SIG-M5 treated with dmso at 0.1 percent for 504 hours (cell line): ENCODE measurements at regions not wholly inside any gene's neighbourhood (a gene's known extent, or its start where the extent isn't known, plus 50 kb on each side); places are given as distances from the start of the nearest gene placed in this dataset.
"Not testable (repeated sequence)": the region's sequence is repeated elsewhere in the genome, so short reads cannot be mapped to it uniquely, and the experiment has no call there.

Experiments used
- DNase-seq: peaks from one replicate; lab custom pipeline; 2025; ENCODE audit not compliant: unreplicated experiment; lab: John Stamatoyannopoulos, UW

DNA sequence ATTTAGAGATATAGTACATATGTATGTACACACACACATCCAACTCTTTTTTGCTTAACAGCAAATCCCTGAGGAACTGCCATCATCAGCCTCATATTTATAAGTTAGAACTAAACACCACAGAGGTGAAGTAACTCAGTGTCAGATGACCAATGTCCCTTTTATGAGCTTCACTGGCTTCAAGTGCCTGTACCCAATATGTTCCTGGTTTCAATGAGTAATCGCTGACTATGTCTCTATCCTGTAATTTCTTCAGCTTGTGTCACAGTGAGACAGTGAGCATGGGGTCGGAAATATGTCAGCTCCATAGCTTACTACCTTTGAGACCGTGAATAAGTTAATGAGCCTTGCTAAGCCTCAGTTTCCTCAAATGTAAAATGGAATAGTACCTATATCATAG lies 136.2 kb upstream of the RASGEF1B start:
- no peak for DNase-seq

GRCh38 chr4:81606801-81607501 lies 135.2 kb upstream of the RASGEF1B start:
- DNase-seq, result no peak

- no peak for DNase-seq
Observed at GRCh38 chr4:81606166-81606565, 134.5 kb upstream of the RASGEF1B start.

DNA sequence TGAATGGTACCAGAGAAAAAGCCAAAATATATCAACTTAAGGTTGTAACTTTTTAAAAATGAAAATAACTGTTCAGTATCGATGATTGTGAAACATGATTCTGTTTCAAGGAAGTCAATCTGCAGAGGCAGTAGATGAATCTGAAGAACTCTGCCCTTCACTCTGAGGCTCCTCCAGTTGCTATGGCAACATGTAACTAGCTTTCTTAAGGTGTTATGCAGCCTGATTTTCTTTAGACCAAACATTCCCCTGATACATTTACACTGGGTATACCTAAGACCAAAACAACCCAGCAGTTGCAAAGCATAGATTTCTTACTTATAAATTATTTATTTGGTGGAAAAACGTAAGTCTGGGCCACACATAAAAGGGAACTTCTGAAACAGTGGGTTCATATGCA lies 133.6 kb upstream of the RASGEF1B start:
- DNase-seq, result no peak

DNA sequence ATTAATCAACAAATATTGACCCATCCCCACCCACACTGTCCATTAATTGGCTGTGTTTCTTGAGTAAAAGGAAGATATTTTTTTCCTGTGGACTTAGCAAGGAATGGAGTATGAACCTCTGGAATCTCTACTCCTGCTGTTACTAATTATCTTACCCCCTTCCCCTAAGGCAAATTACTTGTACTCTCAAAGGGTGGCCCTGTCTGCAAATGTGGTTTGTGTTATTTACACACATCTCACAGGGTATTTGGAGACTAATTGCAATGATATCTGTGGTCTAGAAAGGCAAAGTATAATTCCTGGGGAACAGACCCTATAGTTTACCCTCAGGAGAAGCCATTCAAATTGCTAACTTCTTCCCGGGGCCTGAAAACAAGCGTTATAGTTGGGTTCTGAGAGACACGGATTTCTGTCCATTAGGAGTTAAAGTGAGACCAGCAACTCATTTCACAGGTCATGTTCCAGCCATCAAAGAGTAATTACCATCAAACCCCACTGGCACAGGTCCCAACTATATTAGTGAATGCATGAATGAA lies 133.0 kb upstream of the RASGEF1B start:
- DNase-seq, result no peak

DNA sequence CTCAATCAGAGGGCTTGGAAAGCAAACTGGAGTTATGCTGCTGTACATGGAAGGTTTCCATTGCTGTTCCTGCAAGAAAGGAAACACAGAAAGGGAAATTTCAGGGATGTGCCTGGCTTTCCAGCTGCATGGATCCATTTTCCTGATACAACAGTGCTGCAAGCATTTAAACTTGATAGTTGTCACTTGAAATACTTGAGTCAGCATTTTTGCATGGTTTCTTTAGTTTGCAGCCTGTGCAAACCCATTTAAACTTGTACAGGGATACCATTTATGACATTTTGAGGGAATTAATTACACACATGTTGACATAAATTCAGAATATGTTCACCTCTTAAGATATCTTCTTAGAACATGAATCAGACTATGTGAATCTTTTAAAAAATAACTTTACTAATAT lies 131.1 kb upstream of the RASGEF1B start:
- DNase-seq, result no peak

DNA sequence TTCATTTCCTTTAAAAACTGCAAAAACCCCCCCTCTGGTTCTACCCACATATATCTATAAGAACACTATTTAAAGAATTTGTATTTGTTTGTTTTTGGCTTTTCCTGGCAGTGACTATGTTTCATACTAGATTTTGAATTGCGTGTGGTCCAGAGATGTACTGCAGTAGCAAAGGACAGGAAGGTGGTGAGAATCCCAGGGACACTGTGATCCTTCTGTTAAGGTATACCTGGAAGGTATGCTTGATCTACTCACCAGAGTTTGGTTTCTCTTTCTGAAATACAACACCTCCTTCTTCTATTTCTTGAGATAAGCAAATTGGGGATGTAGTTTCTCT lies 129.6 kb upstream of the RASGEF1B start:
- no peak for DNase-seq

- DNase-seq, result no peak
Observed at GRCh38 chr4:81600520-81601357, 129.0 kb upstream of the RASGEF1B start.

GRCh38 chr4:81599742-81600380 lies 128.2 kb upstream of the RASGEF1B start:
- no peak for DNase-seq

- DNase-seq, result no peak
Observed at GRCh38 chr4:81595798-81596610, 124.3 kb upstream of the RASGEF1B start.

GRCh38 chr4:81595287-81595686 lies 123.6 kb upstream of the RASGEF1B start:
- DNase-seq, result no peak

DNA sequence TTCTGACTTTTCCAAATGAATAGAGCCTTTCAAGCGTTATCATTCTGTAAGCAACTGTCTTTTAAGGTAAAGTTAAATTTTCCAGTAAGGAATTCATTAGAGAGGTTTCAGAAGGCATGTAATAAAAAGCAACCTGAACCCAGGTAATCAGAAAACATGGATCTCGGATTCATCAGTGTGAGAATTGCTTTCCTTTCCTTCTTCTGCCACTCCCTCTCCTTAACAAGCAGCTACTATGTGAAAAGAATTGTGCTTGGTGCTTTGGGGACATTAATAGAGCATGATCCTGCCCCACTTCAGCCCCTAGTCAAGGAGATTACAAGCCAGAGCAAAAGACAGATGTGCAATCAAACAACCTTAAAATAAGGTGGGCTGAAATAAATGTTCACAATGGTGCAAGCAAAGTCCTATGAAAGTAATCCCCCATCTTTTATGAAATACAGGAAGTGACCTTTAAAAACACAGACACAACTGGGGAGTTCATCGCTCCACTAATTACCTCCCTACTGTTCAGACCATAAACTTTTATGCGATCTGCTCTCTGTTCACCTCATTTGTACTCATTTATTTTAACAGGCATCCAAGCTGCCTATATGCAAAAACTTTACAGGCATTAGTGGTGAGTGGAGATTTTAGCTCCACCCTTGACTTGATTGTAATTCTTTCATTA lies 122.9 kb upstream of the RASGEF1B start:
- DNase-seq, result no peak

DNA sequence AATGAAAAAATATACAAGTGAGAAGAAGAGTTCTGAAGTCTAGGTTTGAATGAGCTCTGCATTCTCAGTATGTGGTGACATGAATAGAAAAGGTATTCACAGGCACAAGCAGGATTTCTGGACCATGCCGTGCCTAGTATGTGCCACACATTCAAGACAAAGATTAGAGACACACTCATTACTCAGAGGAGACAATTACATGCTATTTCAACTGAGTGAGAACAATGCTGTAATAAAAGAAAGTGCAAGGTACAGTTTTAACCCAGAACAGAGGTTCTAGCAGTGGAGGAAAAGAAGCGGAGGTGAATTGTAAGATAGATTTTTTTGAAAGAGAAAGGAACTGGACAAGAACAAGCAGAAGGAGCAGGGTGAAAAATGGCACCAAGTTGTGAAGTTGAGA lies 121.0 kb upstream of the RASGEF1B start:
- DNase-seq, result no peak

GRCh38 chr4:81590596-81590995 lies 118.9 kb upstream of the RASGEF1B start:
- DNase-seq, result no peak

DNA sequence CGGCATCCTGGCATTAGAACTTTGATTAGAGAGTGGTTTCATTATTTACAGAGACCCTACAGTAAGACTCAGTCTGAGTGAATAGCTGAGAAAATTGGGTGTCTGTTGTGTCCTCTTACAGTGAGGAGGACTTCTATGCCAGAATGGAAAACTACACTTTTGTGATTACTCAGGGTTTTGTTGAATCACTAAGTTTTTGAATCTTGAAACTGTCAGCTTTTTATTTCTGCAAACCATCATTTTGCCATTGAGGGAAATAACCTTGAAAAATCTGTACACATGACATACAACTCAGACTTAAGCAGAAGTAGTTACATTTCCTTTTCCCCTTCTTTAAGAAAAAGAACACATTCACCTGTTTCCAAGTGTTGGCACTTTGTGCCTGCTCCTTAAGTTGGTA lies 117.6 kb upstream of the RASGEF1B start:
- DNase-seq, result no peak

DNA sequence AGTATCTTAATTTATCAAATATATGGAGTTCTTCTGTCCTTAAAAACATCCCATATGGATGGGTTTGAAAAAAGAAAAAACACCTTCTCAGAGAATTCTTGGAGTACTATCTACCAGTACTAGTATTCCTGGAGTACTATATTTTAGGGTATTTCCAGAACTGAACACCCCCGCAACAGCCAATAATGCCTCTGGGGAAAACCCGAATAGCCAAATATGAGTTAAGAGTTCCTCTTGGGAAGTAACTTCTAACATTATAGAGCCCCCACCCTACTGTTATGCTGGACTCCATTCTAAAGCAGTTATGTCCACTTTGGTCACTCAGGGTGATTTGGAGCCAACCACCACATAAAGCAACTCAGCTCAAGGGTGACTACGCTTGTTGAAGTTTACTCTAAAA lies 115.0 kb upstream of the RASGEF1B start:
- DNase-seq, result no peak

- not testable (repeated sequence) for DNase-seq
Observed at GRCh38 chr4:81580994-81581374, 109.3 kb upstream of the RASGEF1B start.

GRCh38 chr4:81580346-81580993 lies 108.8 kb upstream of the RASGEF1B start:
- no peak for DNase-seq

DNA sequence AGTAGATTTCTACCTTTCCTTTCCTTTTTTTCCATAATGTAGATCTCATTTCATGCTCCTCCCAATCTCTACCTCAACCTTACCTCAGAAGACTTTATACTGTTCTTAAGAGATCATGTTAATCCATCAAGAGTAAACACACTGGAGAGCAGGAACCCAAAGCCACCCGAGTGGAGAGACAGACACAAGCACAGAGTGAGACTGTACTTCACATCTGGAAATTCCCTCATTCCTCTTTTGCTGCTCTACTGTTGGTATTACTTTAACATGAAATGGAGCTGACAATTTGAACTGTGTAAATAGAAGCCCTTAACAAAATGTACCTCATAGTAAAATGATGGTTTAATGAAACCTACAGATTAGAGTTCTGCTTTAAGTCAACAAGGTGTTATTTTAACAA lies 105.7 kb upstream of the RASGEF1B start:
- no peak for DNase-seq

GRCh38 chr4:81574991-81575390 lies 103.3 kb upstream of the RASGEF1B start:
- DNase-seq, result no peak
